CD4-positive, alpha-beta T cell (primary cell): ENCODE measurements at regions not wholly inside any gene's neighbourhood (a gene's known extent, or its start where the extent isn't known, plus 50 kb on each side); places are given as distances from the start of the nearest gene placed in this dataset.
"Not testable (repeated sequence)": the region's sequence is repeated elsewhere in the genome, so short reads cannot be mapped to it uniquely, and the experiment has no call there.

Source experiments
- ATAC-seq: fragments of 200-7000 bp; cut with Tn5 transposase; one replicate; pipeline ENCODE4 v1.10.0; 2022; ENCODE audit warnings: mild to moderate bottlenecking; ENCODE audit not compliant: poor library complexity
- CTCF ChIA-PET: fragments of 350-600 bp; sonication (Branson Sonifier 250); formaldehyde crosslinking; loops from one replicate; lab custom pipeline; 2021; ENCODE audit warnings: antibody characterized with exemption, inconsistent platforms; lab: Charles Lee
- POLR2A ChIA-PET: fragments of 350-600 bp; sonication (Branson Sonifier 250); formaldehyde crosslinking; loops from one replicate; lab custom pipeline; 2021; ENCODE audit warnings: antibody characterized with exemption, inconsistent platforms; lab: Charles Lee
- DNase-seq, 14 experiments: peaks; one replicate each; pipeline ENCODE4 v3.0.0-alpha.2; 2013 to 2020; ENCODE audit warnings: mixed read lengths in 2 of 14
- H3K27ac ChIP-seq, 2 donors: one replicate each; pipeline versions ENCODE4 v1.5.1 to v1.7.0; 2013; ENCODE audit warnings: low read length in 2 of 2, low read depth in 1 of 2, mild to moderate bottlenecking in 1 of 2
- H3K27me3 ChIP-seq, 2 experiments: 1 replicate in 1 of 2; 2 replicates in 1 of 2; pipeline versions ENCODE4 v1.6.1 to v1.7.0; 2013; ENCODE audit warnings: low read length in 2 of 2, control low read depth in 1 of 2, mild to moderate bottlenecking in 1 of 2, moderate library complexity in 1 of 2; ENCODE audit not compliant: insufficient read depth in 2 of 2, control insufficient read depth in 1 of 2
- H3K36me3 ChIP-seq: one replicate; pipeline ENCODE4 v1.6.1; 2013; ENCODE audit warnings: low read length, control low read depth; ENCODE audit not compliant: insufficient read depth
- H3K4me1 ChIP-seq: one replicate; pipeline ENCODE4 v1.6.1; 2013; ENCODE audit warnings: low read length, control low read depth; ENCODE audit not compliant: insufficient read depth
- H3K4me3 ChIP-seq: one replicate; pipeline ENCODE4 v1.5.1; 2013; ENCODE audit warnings: mild to moderate bottlenecking, low read length, moderate library complexity
- H3K9me3 ChIP-seq, 2 experiments: 1 replicate in 1 of 2; 2 replicates in 1 of 2; pipeline versions ENCODE4 v1.6.1 to v1.7.0; 2013; ENCODE audit warnings: low read length in 2 of 2, mild to moderate bottlenecking in 2 of 2, control low read depth in 1 of 2, moderate library complexity in 1 of 2; ENCODE audit not compliant: control insufficient read depth in 1 of 2, insufficient read depth in 1 of 2
- H3K27ac Mint-ChIP-seq: one replicate; pipeline ENCODE4 v1.8.0; 2020; ENCODE audit warnings: mixed read lengths
- H3K27me3 Mint-ChIP-seq: one replicate; pipeline ENCODE4 v1.8.0; 2021; ENCODE audit warnings: mixed read lengths
- H3K36me3 Mint-ChIP-seq: one replicate; pipeline ENCODE4 v1.8.0; 2021; ENCODE audit warnings: low read depth, mixed read lengths
- H3K4me1 Mint-ChIP-seq: one replicate; pipeline ENCODE4 v1.8.0; 2021; ENCODE audit warnings: low read depth, mixed read lengths
- H3K4me3 Mint-ChIP-seq: one replicate; pipeline ENCODE4 v1.8.0; 2020; ENCODE audit warnings: mild to moderate bottlenecking, mixed read lengths
- H3K9me3 Mint-ChIP-seq: one replicate; pipeline ENCODE4 v1.8.0; 2020; ENCODE audit warnings: mixed read lengths
- CTCF ChIP-seq: fragments of 200-600 bp; IDR thresholded peaks from one replicate; pipeline ENCODE4 v1.8.0; 2022; ENCODE audit warnings: antibody characterized with exemption, mild to moderate bottlenecking
- intact Hi-C, 2 experiments: fragments of 100-400 bp; cut with DNase I in 1 of 2; cut with micrococcal nuclease in 1 of 2; formaldehyde crosslinking; loops; one replicate each; pipeline versions ENCODE4 v1.15.1 to v1.9.0; 2023 to 2025; cut with DNase I, micrococcal nuclease

GRCh38 chr4:20017777-20018115, 234.0 kb upstream of the SLIT2 start:
- Histone ChIP-seq H3K36me3 (no peaks in the 10 kb centered on the region), H3K27ac (no peak overlapping the region), H3K4me1 (no peaks in the 10 kb centered on the region), H3K9me3 (peaks cover 0 to 4% of the 10 kb centered on the region in 2 experiments), H3K27me3 (no peaks in the 10 kb centered on the region), H3K4me3 (no peak overlapping the region)
- DNase-seq: no peak
- H3K27ac Mint-ChIP-seq: no peak overlapping the region
- no peak for ATAC-seq
- H3K4me3 Mint-ChIP-seq: no peak overlapping the region
- peaks cover 11% of the 10 kb centered on the region for H3K9me3 Mint-ChIP-seq
- CTCF ChIA-PET: no interaction called here
- intact Hi-C loops: no loop called here
- no peaks in the 10 kb centered on the region for H3K27me3 Mint-ChIP-seq
- TF ChIP-seq CTCF: no peak
- no peaks in the 10 kb centered on the region for H3K36me3 Mint-ChIP-seq
- POLR2A ChIA-PET: no interaction called here
- H3K4me1 Mint-ChIP-seq: no peaks in the 10 kb centered on the region

GRCh38 chr4:20017070-20017776, 234.5 kb upstream of the SLIT2 start:
- TF ChIP-seq CTCF: no peak
- Histone ChIP-seq H3K36me3 (no peaks in the 10 kb centered on the region), H3K27me3 (no peaks in the 10 kb centered on the region), H3K4me3 (no peak overlapping the region), H3K27ac (no peak overlapping the region), H3K9me3 (peaks cover 0 to 4% of the 10 kb centered on the region in 2 experiments), H3K4me1 (no peaks in the 10 kb centered on the region)
- Mint-ChIP-seq H3K4me3 (no peak overlapping the region), H3K9me3 (peaks cover 11% of the 10 kb centered on the region), H3K36me3 (no peaks in the 10 kb centered on the region), H3K27me3 (no peaks in the 10 kb centered on the region), H3K27ac (no peak overlapping the region), H3K4me1 (no peaks in the 10 kb centered on the region)
- POLR2A ChIA-PET: no interaction called here
- no peak for ATAC-seq
- intact Hi-C loops: no loop called here
- CTCF ChIA-PET: no interaction called here
- no peak for DNase-seq

- Mint-ChIP-seq H3K27me3 (no peaks in the 10 kb centered on the region), H3K4me3 (no peak overlapping the region), H3K27ac (no peak overlapping the region), H3K4me1 (no peaks in the 10 kb centered on the region), H3K9me3 (peaks cover 11% of the 10 kb centered on the region), H3K36me3 (no peaks in the 10 kb centered on the region)
- Histone ChIP-seq H3K27ac (no peak overlapping the region), H3K9me3 (peaks cover 0 to 4% of the 10 kb centered on the region in 2 experiments), H3K4me3 (no peak overlapping the region), H3K4me1 (no peaks in the 10 kb centered on the region), H3K36me3 (no peaks in the 10 kb centered on the region), H3K27me3 (no peaks in the 10 kb centered on the region)
- ChIA-PET POLR2A (no interaction called here), CTCF (no interaction called here)
- intact Hi-C loops: no loop called here
- ATAC-seq (no peak), DNase-seq (no peak)
- TF ChIP-seq CTCF: no peak
These were observed 236.0 kb upstream of the SLIT2 start for GRCh38 chr4:20015636-20016224.

GRCh38 chr4:20003836-20004558, 247.7 kb upstream of the SLIT2 start:
- DNase-seq, H3K27me3 Mint-ChIP-seq, POLR2A ChIA-PET, H3K36me3 ChIP-seq, H3K4me3 ChIP-seq, H3K4me3 Mint-ChIP-seq, H3K9me3 Mint-ChIP-seq, H3K36me3 Mint-ChIP-seq, H3K4me1 ChIP-seq, H3K27ac Mint-ChIP-seq, H3K4me1 Mint-ChIP-seq, CTCF ChIA-PET, H3K27me3 ChIP-seq, H3K27ac ChIP-seq, intact Hi-C loops, ATAC-seq: not testable (repeated sequence)
- peaks cover 0 to 10% of the 10 kb centered on the region in 2 experiments for H3K9me3 ChIP-seq
